ENCODE measurements at regions not wholly inside any gene's neighbourhood (a gene's known extent, or its start where the extent isn't known, plus 50 kb on each side); places are given as distances from the start of the nearest gene placed in this dataset.

DNA sequence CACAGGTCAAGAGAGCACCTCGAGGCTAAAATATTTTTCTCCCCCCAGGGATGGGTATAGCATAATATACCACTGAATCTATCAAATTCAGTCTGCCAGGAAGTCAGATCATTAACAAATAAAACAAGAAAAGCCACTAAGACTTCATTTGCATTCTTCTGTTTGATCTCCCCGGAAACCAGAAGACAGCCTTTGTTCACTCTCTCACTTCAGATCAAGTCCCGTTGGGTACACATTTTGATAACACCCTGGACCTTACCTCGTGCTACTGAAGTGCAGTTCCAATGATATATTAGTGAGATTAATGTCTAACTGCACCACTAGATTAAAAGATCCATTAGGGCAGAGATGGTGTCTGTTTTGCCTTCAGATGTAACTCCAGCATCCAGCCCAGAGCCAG, 157.7 kb upstream of the B3GAT2 start:
- DNase-seq, result no peak
- intact Hi-C loops (cut with DNase I), result no loop called here

DNA sequence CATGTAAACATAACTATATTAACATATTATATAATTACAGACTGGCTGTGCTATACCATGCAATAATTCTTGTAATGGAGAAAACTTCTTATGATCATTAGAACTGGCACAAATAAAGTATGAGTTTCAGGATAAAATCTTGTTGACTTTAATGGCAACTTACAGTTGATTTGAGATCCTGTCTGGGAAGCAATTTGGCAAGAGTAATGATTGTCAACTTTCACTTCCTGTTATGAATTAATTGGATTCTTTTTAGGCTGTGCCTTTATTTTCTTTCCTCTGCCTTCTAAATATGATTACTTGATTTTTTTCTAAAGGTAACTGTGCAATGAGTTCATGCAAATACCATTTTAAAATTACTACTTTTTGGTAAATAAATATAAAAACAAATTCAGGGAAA, 158.1 kb upstream of the B3GAT2 start:
- no peak for DNase-seq
- intact Hi-C loops (cut with DNase I), result no loop called here

DNA sequence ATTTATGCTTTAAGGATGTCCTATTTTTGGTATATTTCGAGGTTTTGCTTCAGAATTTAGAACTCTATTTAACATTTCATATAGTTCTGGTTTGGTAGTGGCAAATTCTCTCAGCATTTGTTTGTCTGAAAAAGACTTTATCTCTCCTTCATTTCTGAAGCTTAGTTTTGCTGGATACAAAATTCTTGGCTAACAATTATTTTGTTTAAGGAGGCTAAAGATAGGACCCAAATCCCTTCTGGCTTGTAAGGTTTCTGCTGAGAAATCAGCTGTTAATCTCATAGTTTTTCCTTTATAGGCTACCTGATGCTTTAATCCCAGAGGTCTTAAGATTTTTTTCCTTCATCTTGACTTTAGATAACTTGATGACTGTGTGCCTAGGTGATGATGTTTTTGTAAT, 162.7 kb upstream of the B3GAT2 start:
- DNase-seq, result no peak
- intact Hi-C loops (cut with DNase I), result no loop called here

DNA sequence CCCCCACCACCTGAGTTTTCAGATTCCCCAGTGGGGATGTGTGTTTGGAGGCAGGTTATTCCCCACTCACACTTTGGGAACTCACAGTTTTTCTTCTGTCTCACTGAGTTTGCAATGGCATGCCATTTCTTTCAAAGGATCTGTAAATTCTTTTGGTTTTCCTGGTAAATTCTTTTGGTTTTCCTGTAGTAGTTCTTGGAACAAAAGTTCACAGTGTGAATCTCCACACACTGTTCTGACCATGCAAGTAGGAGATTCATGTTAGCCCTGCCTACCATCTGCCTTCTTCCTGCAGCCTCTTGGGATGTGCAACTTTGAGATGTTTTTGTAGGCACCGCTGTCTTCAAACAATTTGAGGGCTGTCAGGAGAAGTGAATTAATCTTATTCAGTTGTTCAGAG, 165.6 kb upstream of the OGFRL1 start:
- no peak for DNase-seq
- intact Hi-C loops (cut with DNase I), result no loop called here

DNA sequence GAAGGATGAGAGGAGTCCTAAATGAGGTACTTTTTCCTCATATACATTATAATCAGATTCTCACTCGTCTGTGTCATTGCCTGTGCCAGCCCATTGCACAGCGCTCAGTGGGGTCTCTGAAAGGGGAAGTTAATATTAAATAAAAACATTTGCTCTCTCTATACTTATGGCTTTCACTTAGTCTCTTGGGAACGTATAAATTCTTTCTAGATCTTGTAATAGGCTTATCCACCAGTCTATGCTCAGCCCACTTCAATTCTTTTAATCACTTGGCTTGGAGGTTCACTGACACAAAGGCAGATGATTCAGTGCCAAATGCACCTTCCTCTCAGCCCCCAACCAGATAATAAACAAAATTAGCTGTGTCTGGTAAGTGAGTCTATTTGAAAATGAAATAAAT, 164.3 kb upstream of the OGFRL1 start:
- DNase-seq, result no peak
- intact Hi-C loops (cut with DNase I), result no loop called here

DNA sequence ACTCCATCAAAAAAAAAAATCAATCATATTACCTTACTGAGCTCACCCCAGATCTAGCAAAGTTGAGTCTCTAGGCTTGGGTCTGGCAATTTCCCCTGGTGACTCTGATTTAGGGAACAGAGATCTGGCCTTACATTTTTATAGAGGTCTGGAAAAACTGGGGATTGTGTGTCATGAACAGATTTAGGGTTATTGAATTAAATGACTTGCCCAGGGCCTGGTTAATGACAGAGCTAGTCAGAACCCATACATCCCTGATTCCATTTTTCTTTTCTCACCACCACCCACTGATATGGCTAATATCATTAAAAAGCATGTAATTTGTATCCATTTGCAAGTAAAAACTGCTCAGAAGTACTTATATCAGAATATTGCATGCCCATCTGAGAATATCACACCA, 163.4 kb upstream of the OGFRL1 start:
- intact Hi-C loops (cut with DNase I), result no loop called here
- DNase-seq, result no peak

DNA sequence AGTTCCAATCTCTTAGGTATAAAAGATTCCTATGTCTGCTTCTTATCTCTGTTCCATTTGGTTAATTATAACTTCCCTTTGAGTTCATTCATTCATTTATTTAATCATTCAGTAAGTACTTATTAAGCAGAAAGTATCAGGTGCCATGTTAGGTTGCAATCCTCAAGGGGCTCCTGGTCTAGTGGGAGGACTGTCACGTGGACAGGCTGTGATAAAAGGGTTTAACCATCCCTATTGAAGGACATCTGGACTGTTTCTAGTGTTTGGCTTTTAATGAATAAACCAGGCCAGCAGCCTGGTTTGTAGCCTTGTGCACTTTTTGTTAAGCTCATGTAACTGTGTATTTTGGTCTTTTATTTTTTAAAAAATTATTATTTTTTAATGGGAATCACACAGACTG, 162.1 kb upstream of the OGFRL1 start:
- no peak for DNase-seq
- intact Hi-C loops (cut with DNase I), result no loop called here

DNA sequence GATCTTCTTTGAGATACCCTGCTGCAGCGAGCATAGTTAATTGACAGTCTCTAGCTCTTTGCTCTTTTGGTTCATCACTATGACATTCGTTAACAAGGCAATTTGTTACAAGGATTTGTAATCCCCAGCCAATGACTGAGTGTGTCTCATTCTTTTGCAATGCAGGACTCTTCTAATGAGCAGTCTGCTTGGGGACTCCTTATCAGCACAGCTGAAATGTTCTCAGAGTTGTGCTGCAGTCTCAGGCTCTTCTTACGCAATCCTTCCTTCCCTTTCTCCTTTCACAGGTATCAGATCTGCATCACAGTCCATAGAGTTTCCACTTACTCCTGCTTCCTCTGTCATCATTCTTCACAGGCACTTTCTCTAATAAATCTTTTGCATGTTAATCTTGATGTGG, 161.2 kb upstream of the OGFRL1 start:
- no peak for DNase-seq
- intact Hi-C loops (cut with DNase I), result no loop called here

DNA sequence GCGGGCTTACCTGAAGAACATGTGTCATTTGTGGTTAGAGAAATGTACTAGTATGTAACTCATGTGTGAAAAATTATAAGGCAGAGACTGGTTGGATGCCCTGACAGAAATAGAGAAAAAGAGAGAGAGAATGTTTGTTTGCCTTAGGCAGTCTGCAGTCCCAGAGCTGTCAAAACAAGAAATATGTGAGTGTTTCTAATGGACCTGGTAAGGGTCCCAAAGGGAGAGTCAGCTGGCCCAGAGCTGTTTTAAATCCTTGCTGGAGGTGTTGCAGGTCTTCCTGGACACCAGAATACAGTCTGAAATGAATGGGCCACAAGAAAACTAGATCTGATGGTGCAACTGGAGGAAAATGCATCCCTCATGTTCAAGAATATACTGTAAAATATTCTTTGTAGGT, 158.3 kb upstream of the OGFRL1 start:
- DNase-seq, result no peak
- intact Hi-C loops (cut with DNase I), result no loop called here

DNA sequence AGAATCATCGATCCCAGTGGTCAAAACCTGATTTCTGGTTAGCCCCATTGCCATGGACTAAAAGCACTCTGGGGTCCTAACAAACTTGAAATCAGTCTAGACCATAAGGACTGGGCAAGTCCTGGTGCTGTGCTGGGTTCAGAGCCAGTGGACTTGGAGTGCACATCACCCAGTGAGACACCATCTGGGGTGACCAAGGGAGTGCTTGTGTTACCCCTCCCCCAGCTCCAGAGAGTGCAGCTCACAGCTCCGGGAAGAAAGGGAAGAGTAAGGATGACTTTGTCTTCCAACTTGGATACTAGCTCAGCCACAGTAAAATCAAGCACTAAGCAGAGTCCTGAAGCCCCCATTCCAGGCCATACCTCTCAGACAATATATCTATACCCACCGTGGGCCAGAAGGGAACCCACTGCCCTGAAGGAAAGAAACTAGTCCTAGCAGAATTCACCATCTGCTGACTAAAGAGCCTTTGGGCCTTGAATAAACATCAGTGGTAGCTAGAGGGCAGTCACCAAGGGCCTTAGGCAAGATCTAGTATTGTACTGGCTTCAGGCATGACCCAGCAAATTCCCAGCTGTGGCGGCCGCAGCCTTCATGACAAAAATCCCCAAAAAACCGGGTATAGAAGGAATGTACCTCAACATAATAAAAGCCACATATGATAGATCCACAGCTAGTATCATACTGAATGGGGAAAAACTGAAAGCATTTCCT, 153.5 kb upstream of the OGFRL1 start:
- intact Hi-C loops (cut with DNase I), result no loop called here
- no peak for DNase-seq

DNA sequence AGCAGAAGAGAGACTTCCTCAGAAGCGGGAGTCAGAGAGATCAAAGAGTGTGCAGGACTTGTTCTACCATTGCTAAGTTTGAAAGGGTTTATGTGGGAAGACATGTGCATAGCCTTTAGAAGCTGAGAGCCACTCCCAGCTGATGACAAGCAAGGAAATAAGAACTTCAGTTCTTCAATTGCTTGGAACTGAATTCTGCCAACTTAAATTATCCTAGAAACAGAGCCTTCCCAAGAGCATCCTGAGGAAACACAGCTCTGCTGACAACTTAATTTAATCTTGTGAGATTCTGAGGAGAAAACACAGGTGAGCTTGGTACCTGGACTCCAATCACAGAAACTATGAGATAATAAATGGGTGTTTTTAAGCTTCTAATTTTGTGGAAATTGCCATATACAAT, 150.6 kb upstream of the OGFRL1 start:
- DNase-seq, result no peak
- intact Hi-C loops (cut with DNase I), result no loop called here

DNA sequence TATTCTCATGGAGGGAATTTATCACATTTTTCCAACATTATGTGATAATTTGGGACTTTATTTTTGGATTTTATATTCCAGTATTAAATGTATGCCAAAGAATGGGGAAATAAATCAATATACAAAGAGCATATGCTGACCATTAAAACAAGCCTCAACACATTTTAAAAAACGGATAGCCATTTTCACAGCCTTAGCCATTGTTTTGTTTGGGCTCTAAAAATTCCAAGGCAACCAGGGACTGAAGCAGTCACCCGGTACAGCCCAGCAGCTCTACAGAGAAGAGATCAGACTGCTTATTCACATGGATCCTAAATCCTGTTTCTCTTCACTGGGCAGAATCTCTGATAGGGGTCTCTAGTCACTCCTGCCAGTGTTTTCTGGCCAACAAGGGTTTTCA, 150.2 kb upstream of the OGFRL1 start:
- DNase-seq, result no peak

DNA sequence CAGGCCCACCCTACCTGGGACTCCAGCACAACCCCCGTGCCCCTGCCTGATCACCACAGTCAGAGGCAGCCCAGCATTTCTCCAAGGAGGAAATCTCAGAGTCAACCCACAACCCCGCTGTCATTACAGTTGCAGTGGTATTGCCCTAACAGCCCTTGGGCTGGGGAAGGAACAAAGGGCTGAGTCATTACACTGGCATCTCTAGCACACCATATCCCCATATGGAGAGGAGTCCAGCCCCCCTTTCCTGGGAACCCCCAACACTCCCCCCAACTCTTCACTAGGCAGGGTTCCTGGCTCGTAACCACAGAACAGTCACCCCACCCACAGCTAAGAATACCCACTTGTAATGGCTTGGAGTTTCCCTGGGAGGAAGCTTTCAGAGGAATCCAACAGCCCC, 149.4 kb upstream of the OGFRL1 start:
- intact Hi-C loops (cut with DNase I), result no loop called here

More for the DNA sequence above, 150.2 kb upstream of the OGFRL1 start:
- intact Hi-C loops (cut with DNase I), result no loop called here

DNA sequence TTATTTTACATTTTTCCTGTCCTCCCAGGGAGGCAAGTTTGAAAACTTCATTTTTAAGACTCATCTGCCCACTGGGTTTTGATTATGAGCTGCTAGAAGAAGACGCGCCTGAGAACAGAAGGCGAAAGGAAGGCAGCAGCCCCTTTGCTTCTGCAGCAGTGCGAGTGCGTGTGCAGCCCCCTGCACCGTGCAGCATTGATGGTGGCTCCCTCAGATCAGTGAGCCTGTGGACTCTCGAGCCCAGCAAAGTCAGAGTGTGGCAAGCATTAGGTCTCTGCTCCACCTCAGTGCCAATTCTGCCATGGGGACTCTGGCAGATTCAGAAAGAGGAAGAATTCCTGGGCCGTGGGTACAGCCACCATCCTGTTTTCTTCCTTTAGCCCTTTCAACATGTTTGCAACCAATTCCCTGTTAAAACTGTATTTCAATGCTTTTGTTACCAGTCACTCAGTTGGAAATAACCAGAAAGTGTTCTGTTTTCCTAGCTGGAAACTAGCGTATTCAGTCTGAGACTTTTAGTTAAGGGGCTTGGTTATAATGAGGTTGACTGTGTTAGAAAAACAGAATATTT, 134.8 kb upstream of the OGFRL1 start:
- DNase-seq, result no peak
- intact Hi-C loops (cut with DNase I), result no loop called here

More for the DNA sequence above, 149.4 kb upstream of the OGFRL1 start:
- no peak for DNase-seq

DNA sequence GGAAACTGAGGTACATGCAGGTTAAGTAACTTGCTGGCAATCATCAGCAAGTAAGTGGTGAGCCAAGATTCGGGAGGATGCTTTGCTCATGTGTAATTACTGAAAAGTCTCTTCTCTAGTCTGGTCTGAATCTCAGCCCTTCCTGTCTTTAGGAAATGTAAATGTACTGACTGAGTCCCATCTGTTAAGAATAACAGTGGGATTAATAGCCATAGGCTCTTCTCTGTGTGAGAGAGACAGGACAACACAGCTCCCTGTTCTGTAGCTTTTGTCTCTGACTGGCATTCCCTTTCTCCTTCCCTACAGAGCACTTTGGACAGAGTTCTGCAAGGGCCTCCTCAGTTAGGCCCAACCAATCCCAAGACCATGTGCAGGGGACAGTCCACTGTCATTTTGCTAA, 131.3 kb upstream of the OGFRL1 start:
- no peak for DNase-seq
- intact Hi-C loops (cut with DNase I), result no loop called here

DNA sequence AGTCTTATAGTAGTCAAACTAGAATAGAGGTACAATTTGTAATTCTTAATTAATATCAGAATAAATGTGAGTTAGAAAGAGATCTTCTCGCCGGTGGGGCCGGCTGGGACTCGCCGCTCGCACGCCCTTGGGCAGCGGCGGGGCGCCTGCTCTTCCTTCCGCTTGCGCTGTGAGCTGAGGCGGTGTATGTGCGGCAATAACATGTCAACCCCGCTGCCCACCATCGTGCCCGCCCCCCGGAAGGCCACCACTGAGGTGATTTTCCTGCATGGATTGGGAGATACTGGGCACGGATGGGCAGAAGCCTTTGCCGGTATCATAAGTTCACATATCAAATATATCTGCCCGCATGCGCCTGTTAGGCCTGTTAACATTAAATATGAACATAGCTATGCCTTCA, 123.7 kb upstream of the OGFRL1 start:
- intact Hi-C loops (cut with DNase I), result no loop called here
- peak in 1 of 10 donors; percentile 70 for DNase-seq

DNA sequence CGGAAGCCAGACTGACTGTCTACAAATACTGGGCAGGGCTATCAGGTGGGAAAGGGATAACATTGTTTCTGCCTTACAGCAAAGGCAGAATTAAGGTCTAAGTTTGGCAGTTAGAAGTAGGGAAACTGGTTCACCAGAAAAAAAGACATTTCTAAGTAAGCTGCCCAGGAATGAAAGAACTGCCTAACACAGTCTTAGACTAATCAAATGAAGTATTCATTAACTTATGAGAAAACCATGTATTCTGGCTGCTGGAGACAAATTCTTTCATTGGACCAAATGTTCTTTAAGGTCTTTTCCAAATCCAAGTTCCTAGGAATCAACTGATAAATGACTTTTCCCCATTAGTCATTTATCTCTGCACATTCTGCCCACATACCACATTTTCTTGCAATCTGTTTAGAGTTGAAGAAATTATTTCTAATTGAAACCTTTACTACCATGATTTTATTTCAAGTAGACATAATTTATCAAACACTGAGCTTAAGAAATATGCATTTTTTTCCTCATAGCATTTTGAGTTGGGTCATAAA, 120.3 kb upstream of the OGFRL1 start:
- DNase-seq, result no peak
- intact Hi-C loops (cut with DNase I), result no loop called here

DNA sequence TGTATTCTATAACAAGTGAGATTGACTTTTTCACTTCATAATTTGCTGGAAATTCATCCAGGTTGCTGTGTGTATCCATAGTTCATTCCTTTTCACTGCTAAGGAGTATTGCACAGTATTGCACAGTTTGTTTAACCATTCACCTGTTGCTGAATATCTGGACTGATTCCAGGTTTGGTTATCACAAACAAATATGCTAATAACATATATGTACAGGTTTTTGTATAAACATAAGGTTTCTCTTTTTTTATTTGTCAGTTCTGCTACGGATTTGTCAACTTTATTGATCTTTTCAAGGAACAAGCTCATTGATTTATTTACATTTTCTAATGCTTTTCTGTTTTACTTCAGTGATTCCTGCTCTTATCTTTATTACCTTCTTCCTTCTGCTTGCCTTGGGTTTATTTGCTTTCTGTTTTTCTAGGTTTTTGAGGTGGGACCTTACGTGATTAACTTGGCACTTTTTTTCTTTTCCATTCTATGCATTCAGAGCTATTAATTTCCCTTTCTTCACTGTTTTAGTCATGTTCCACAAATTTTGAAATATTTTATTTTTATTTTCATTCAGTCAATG, 117.0 kb upstream of the OGFRL1 start:
- intact Hi-C loops (cut with DNase I), result no loop called here
- DNase-seq, result no peak

DNA sequence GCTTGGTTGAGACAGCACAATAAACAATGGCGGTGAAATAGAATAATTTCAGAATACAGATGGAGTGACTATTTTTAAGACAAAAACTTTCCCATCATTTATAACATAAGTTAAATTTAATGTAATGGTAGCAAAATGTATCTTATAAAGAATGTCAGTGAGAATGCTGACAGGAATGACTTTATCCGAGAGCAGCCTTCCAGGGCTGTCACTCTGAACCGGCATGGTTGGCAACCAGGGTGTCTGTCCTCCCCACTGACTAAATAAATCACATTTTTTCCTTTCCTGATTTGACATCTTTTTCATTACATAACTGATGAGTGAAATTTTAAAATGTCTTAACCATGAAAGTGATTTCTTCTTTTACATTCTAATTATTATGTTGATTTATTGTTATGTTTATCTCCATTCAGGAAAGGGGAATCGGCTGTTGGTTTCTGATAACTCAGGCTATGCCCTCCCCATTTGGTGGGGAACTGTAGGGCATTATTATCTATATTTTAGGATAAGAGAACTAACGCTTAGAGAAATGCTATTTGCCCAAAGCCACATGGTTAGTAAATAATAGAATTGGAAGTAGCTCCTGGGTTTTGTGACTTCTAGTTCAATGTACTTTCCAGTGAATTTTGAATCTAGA, 109.2 kb upstream of the OGFRL1 start:
- intact Hi-C loops (cut with DNase I), result no loop called here

DNA sequence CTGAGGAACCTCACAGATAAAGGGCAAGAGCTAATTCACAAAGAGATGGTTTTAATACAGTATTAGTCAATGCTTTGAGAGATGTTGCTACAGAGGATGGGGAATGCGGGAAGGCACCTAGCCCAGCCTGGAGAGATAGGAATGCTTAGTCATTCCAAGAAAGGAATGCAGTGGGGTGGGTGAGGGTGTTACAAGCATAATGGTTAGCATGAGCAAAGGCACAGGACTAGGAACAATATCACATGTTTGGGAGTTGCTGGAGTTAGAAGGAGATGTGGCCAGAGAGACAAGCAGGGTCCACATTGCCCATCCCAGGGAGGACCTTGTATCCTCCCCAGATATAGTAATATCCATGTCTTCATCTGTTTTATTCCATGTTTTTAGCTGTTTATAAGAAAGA, 107.0 kb upstream of the OGFRL1 start:
- DNase-seq, result no peak
- intact Hi-C loops (cut with DNase I), result no loop called here

More for the DNA sequence above, 109.2 kb upstream of the OGFRL1 start:
- no peak for DNase-seq

DNA sequence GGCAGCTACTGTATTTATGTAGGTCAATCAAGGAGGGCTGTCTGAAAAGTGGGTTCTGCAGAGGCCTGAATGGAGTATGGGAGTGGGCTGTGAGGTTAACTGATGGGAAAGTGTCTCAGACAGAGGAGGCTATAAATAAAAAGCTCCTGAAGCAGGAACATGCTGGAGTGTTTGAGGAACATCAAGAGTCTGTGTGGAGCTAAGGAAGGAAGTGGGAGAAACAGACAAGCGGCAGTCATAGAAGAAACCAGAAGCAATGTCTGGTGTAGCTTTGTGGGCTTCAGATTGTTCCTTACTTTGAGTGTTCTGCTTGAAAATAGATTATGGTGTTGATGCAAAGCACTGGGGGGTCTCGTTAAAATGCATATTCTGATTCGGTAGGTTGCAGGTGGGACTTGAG, 101.5 kb upstream of the OGFRL1 start:
- no peak for DNase-seq
- intact Hi-C loops (cut with DNase I), result no loop called here

DNA sequence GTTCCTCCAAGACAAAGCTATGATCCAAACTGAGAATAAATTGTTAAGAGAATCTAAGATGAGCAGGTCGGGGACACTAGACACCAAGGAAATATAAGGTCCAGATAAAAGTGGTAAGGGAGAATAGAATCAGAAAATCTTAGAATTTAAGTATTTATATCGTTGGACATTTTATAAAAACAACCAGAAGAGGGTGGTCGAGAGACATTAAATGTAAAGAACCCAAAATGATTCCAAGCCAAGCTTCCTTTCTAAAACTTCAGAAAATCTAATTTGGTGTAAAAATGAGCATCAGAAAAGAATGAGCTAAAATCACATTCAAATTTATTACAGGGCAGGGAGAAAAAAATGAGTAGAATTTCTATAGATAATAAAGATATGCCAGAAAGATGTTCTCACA, 97.8 kb upstream of the OGFRL1 start:
- intact Hi-C loops (cut with DNase I), result loop anchor here (5.0 kb wide), 1 partner anchor 156 kb away; no protein-coding TSS in a partner anchor
- no peak for DNase-seq

Measured in posterior cingulate gyrus (tissue), 11 donors.